ENCODE measurements at regions not wholly inside any gene's neighbourhood (a gene's known extent, or its start where the extent isn't known, plus 50 kb on each side); places are given as distances from the start of the nearest gene placed in this dataset.
"Not testable (repeated sequence)": the region's sequence is repeated elsewhere in the genome, so short reads cannot be mapped to it uniquely, and the experiment has no call there.

- no peak for DNase-seq (ENCODE audit: low read depth)
Observed at GRCh38 chr10:6875269-6875865, 295.3 kb upstream of the PRKCQ start.

GRCh38 chr10:6871128-6871527 is 291.1 kb upstream of the PRKCQ start:
- DNase-seq (ENCODE audit: low read depth), result no peak

- DNase-seq (ENCODE audit: low read depth), result no peak
Observed at GRCh38 chr10:6868036-6868725, 288.1 kb upstream of the PRKCQ start.

GRCh38 chr10:6866757-6867156 is 286.7 kb upstream of the PRKCQ start:
- no peak for DNase-seq (ENCODE audit: low read depth)

- no peak for DNase-seq (ENCODE audit: low read depth)
Observed at GRCh38 chr10:6864142-6864541, 284.1 kb upstream of the PRKCQ start.

GRCh38 chr10:6863381-6863780 is 283.3 kb upstream of the PRKCQ start:
- DNase-seq (ENCODE audit: low read depth), result no peak

GRCh38 chr10:6850452-6850851 is 270.4 kb upstream of the PRKCQ start:
- DNase-seq (ENCODE audit: low read depth), result no peak

GRCh38 chr10:6847561-6847960 is 267.5 kb upstream of the PRKCQ start:
- DNase-seq (ENCODE audit: low read depth), result no peak

- no peak for DNase-seq (ENCODE audit: low read depth)
Observed at GRCh38 chr10:6843894-6844650, 264.0 kb upstream of the PRKCQ start.

GRCh38 chr10:6843481-6843881 is 263.4 kb upstream of the PRKCQ start:
- DNase-seq (ENCODE audit: low read depth), result no peak

- DNase-seq (ENCODE audit: low read depth), result no peak
Observed at GRCh38 chr10:6842722-6843121, 262.6 kb upstream of the PRKCQ start.

GRCh38 chr10:6841761-6842160 is 261.7 kb upstream of the PRKCQ start:
- no peak for DNase-seq (ENCODE audit: low read depth)

- DNase-seq (ENCODE audit: low read depth), result no peak
Observed at GRCh38 chr10:6840766-6841165, 260.7 kb upstream of the PRKCQ start.

- no peak for DNase-seq (ENCODE audit: low read depth)
Observed at GRCh38 chr10:6840201-6840691, 260.2 kb upstream of the PRKCQ start.

GRCh38 chr10:6838118-6838517 is 258.0 kb upstream of the PRKCQ start:
- no peak for DNase-seq (ENCODE audit: low read depth)

GRCh38 chr10:6833458-6834011 is 253.5 kb upstream of the PRKCQ start:
- no peak for DNase-seq (ENCODE audit: low read depth)

GRCh38 chr10:6830981-6831380 is 250.9 kb upstream of the PRKCQ start:
- DNase-seq (ENCODE audit: low read depth), result not testable (repeated sequence)

- DNase-seq (ENCODE audit: low read depth), result not testable (repeated sequence)
Observed at GRCh38 chr10:6824793-6825192, 244.7 kb upstream of the PRKCQ start.

GRCh38 chr10:6823770-6824169 is 243.7 kb upstream of the PRKCQ start:
- DNase-seq (ENCODE audit: low read depth), result no peak

GRCh38 chr10:6819301-6819700 is 239.2 kb upstream of the PRKCQ start:
- DNase-seq (ENCODE audit: low read depth), result no peak

GRCh38 chr10:6817770-6818169 is 237.7 kb upstream of the PRKCQ start:
- no peak for DNase-seq (ENCODE audit: low read depth)

GRCh38 chr10:6815346-6815745 is 235.3 kb upstream of the PRKCQ start:
- no peak for DNase-seq (ENCODE audit: low read depth)

- DNase-seq (ENCODE audit: low read depth), result no peak
Observed at GRCh38 chr10:6813856-6814255, 233.8 kb upstream of the PRKCQ start.

Measured in activated gamma-delta T cell treated with anti-CD3 and anti-CD28 coated beads, Interleukin-2, amount 50 U/mL, for 16 hours (primary cell).